WI38 (cell line): ENCODE measurements at regions not wholly inside any gene's neighbourhood (a gene's known extent, or its start where the extent isn't known, plus 50 kb on each side); places are given as distances from the start of the nearest gene placed in this dataset.

Source experiments
- H3K4me3 ChIP-seq: 2 replicates; pipeline ENCODE4 v1.5.1; 2011; ENCODE audit warnings: low read depth, mild to moderate bottlenecking, control low read depth, low read length
- CTCF ChIP-seq: IDR thresholded peaks from 2 replicates; pipeline ENCODE4 v1.5.1; 2012; ENCODE audit warnings: low read depth, mild to moderate bottlenecking, control low read depth, low read length

- no peak overlapping the region for H3K4me3 ChIP-seq
- no peak for TF ChIP-seq CTCF
These were observed 228.2 kb downstream of the PTEN start for GRCh38 chr10:88091490-88092061.

- TF ChIP-seq CTCF: no peak
- H3K4me3 ChIP-seq: no peak overlapping the region
These were observed 228.8 kb downstream of the PTEN start for GRCh38 chr10:88092265-88092664.

GRCh38 chr10:88092973-88093372 is 229.5 kb downstream of the PTEN start:
- TF ChIP-seq CTCF: no peak
- no peak overlapping the region for H3K4me3 ChIP-seq

GRCh38 chr10:88094795-88095194 is 231.4 kb downstream of the PTEN start:
- TF ChIP-seq CTCF: no peak
- no peak overlapping the region for H3K4me3 ChIP-seq

- no peak for TF ChIP-seq CTCF
- H3K4me3 ChIP-seq: no peak overlapping the region
These were observed 231.8 kb downstream of the PTEN start for GRCh38 chr10:88095223-88095721.

GRCh38 chr10:88095778-88096431 is 232.5 kb downstream of the PTEN start:
- no peak for TF ChIP-seq CTCF
- H3K4me3 ChIP-seq: no peak overlapping the region

- no peak for TF ChIP-seq CTCF
- H3K4me3 ChIP-seq: no peak overlapping the region
These were observed 233.7 kb downstream of the PTEN start for GRCh38 chr10:88097092-88097516.
